ENCODE measurements at regions not wholly inside any gene's neighbourhood (a gene's known extent, or its start where the extent isn't known, plus 50 kb on each side); places are given as distances from the start of the nearest gene placed in this dataset.
"Not testable (repeated sequence)": the region's sequence is repeated elsewhere in the genome, so short reads cannot be mapped to it uniquely, and the experiment has no call there.

- H3K9me3 ChIP-seq = no peaks in the 10 kb centered on the region
- H3K27ac ChIP-seq = no peak overlapping the region
- H3K36me3 ChIP-seq (ENCODE audit: low read depth, missing control alignments) = no peaks in the 10 kb centered on the region
- no peaks in the 10 kb centered on the region for H3K27me3 ChIP-seq
- no peak for DNase-seq
- TF ChIP-seq POLR2A (IDR thresholded peaks at IDR 0.05) (no peak), CTCF (IDR thresholded peaks at IDR 0.05) (no peak)
- 56 to 87% methylated on average over 9 of the region's 9 CpGs for WGBS, 2 donors
- H3K4me3 ChIP-seq = no peak overlapping the region
- H3K4me1 ChIP-seq = no peaks in the 10 kb centered on the region
- intact Hi-C loops (cut with DNase I; ENCODE audit: low total_unique reads) = no loop called here
These were observed 97.2 kb downstream of the KDR start for GRCh38 chr4:55028196-55028595.

- DNase-seq = no peak
- Histone ChIP-seq H3K36me3 (ENCODE audit: low read depth, missing control alignments) (no peaks in the 10 kb centered on the region), H3K4me3 (no peak overlapping the region), H3K4me1 (no peaks in the 10 kb centered on the region), H3K9me3 (no peaks in the 10 kb centered on the region), H3K27ac (no peak overlapping the region), H3K27me3 (no peaks in the 10 kb centered on the region)
- TF ChIP-seq POLR2A (IDR thresholded peaks at IDR 0.05) (no peak), CTCF (IDR thresholded peaks at IDR 0.05) (no peak)
- intact Hi-C loops (cut with DNase I; ENCODE audit: low total_unique reads) = no loop called here
- 89 to 90% methylated on average over 2 of the region's 2 CpGs for WGBS, 2 donors
These were observed 97.8 kb downstream of the KDR start for GRCh38 chr4:55027596-55027995.

GRCh38 chr4:55025456-55025855 is 99.9 kb downstream of the KDR start:
- H3K27me3 ChIP-seq; H3K4me3 ChIP-seq; DNase-seq; H3K9me3 ChIP-seq; H3K4me1 ChIP-seq; H3K27ac ChIP-seq; H3K36me3 ChIP-seq (ENCODE audit: low read depth, missing control alignments); intact Hi-C loops (cut with DNase I; ENCODE audit: low total_unique reads): not testable (repeated sequence)
- 69 to 75% methylated on average over 6 of the region's 6 CpGs for WGBS, 2 donors

- 73 to 84% methylated on average over 2 of the region's 2 CpGs for WGBS, 2 donors
- H3K9me3 ChIP-seq = no peaks in the 10 kb centered on the region
- no peaks in the 10 kb centered on the region for H3K36me3 ChIP-seq (ENCODE audit: low read depth, missing control alignments)
- no peak for TF ChIP-seq CTCF (IDR thresholded peaks at IDR 0.05)
- TF ChIP-seq POLR2A (IDR thresholded peaks at IDR 0.05) = no peak
- no peak overlapping the region for H3K4me3 ChIP-seq
- DNase-seq = no peak
- intact Hi-C loops (cut with DNase I; ENCODE audit: low total_unique reads) = no loop called here
- H3K27me3 ChIP-seq = no peaks in the 10 kb centered on the region
- H3K27ac ChIP-seq = no peak overlapping the region
- no peaks in the 10 kb centered on the region for H3K4me1 ChIP-seq
These were observed 102.4 kb downstream of the KDR start for GRCh38 chr4:55023030-55023429.

- Histone ChIP-seq H3K4me3 (no peak overlapping the region), H3K27ac (no peak overlapping the region), H3K27me3 (no peaks in the 10 kb centered on the region), H3K9me3 (no peaks in the 10 kb centered on the region), H3K36me3 (ENCODE audit: low read depth, missing control alignments) (no peaks in the 10 kb centered on the region), H3K4me1 (no peaks in the 10 kb centered on the region)
- TF ChIP-seq POLR2A (IDR thresholded peaks at IDR 0.05) (no peak), CTCF (IDR thresholded peaks at IDR 0.05) (no peak)
- intact Hi-C loops (cut with DNase I; ENCODE audit: low total_unique reads) = no loop called here
- DNase-seq = no peak
- 5 to 38% methylated on average over 1 of the region's 1 CpG for WGBS, 2 donors
These were observed 104.2 kb downstream of the KDR start for GRCh38 chr4:55021214-55021613.
